Middle frontal gyrus (tissue), 1 donor: ENCODE measurements at regions not wholly inside any gene's neighbourhood (a gene's known extent, or its start where the extent isn't known, plus 50 kb on each side); places are given as distances from the start of the nearest gene placed in this dataset.

Experiments used
- DNase-seq: peaks from one replicate; pipeline ENCODE4 v3.0.0-alpha.2; 2015; ENCODE audit warnings: low spot score; ENCODE audit errors: extremely low spot score

- no peak for DNase-seq
Observed at GRCh38 chr5:67432606-67433005, 236.0 kb upstream of the CD180 start.

- DNase-seq: no peak
Observed at GRCh38 chr5:67431191-67431590, 234.6 kb upstream of the CD180 start.

GRCh38 chr5:67427850-67428298, 231.3 kb upstream of the CD180 start:
- no peak for DNase-seq

- DNase-seq: no peak
Observed at GRCh38 chr5:67426961-67427849, 230.6 kb upstream of the CD180 start.

DNA sequence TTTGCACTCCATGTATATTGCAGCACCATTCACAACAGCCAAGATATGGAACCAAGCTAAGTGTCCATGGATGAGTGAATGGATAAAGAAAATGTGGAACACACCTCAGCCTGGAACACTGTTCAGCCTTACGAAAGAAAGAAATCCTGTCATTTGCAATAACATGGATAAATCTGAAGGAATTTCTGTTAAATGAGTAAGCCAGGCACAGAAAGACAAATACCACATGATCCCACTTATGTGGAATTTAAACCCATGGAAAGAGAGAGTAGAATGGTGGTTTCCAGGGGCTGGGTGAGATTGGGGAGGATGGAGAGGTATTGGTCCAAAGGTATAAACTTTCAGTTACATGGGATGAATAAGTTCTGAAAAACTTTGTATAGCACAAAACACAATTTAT, 228.9 kb upstream of the CD180 start:
- no peak for DNase-seq

GRCh38 chr5:67417839-67418238, 221.2 kb upstream of the CD180 start:
- no peak for DNase-seq

DNA sequence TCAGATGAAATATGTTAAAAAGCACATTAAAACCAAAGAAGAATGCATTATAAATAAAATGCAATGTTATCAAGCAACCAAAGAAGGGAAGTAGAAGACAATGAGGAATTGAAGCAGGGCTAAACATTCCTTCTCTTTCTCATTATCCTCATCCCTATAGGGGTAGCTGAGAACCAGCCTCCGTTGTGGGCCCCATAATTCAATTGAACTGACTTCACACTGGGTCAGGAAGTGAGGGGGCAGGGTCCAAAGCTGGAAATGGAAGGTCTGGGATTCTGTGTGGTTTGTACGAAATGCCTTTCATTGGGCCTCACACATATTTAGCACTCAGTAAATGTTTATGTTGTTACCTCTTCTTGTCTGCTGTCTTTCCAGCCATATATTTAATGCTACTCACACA, 220.4 kb upstream of the CD180 start:
- no peak for DNase-seq

DNA sequence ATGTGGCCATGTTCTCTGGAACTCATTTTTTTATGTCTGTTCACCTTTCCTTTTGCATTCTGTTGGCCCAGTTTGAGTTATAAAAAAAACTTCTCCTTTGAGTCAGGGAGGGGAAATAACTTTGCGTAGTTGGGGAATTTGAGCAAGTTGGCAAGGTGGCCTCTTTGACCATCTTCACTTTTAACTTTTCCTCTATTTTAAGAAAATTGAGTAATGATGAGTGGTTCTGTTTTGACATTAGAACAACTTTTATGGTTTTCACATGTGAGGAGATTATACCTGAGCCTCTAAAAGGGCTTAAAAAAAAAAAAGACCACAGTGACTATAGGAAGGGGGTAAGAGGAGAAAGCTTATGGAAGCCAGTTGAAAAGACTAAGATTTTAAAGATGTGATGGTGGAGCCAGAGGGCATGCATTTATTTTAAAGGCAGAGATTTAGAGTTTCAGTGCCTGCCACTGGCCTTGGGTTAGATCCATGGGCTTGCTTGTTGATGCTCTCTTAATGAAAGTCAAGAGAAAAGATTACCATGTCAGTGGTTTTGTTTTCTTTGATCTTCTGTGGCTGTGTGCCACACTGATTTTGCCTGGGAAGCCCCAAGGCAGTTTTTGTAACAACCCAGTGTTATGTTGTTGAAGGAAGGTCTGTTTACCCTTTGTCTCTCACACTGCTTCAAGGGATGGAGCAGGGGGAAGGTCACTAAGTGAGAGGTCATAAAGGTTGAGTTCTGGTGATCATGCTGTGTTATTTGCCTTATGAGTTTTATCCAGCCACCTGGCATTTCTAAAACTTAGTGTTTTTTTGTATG, 219.7 kb upstream of the CD180 start:
- no peak for DNase-seq

- no peak for DNase-seq
Observed at GRCh38 chr5:67414712-67415111, 218.1 kb upstream of the CD180 start.

- DNase-seq: no peak
Observed at GRCh38 chr5:67413721-67414120, 217.1 kb upstream of the CD180 start.

- no peak for DNase-seq
Observed at GRCh38 chr5:67409126-67409777, 212.7 kb upstream of the CD180 start.

DNA sequence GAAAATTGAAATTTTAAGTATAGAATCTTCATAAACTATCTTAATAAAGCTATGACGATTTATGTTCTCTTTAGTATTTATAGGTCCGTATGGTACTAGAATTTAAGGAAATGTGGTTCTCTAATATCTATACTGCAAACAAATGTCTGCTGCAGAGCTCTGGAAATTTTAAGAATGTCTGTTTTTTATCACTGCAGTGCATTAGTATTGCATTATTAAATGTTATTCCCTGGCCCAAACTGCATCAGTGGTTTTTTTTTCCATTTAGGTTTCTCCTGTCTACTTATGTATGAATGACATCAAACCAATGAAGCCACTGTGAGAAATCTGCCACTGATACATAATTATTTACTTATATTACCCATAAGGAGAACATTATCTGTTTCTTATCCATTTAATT, 211.4 kb upstream of the CD180 start:
- DNase-seq: no peak

GRCh38 chr5:67405755-67406154, 209.2 kb upstream of the CD180 start:
- DNase-seq: no peak

DNA sequence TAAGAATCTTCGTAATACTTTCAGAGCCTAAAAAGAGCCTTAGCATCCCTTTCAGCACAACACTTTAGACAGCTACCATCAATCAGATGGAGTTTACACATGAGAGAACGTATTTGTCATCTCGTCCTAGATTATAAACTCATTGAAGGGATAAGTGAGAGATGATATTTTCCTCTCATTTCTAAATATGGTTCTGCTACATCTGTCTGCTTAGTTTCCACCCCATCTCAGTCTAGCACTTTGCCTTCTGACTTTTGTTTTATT, 208.4 kb upstream of the CD180 start:
- DNase-seq: no peak

DNA sequence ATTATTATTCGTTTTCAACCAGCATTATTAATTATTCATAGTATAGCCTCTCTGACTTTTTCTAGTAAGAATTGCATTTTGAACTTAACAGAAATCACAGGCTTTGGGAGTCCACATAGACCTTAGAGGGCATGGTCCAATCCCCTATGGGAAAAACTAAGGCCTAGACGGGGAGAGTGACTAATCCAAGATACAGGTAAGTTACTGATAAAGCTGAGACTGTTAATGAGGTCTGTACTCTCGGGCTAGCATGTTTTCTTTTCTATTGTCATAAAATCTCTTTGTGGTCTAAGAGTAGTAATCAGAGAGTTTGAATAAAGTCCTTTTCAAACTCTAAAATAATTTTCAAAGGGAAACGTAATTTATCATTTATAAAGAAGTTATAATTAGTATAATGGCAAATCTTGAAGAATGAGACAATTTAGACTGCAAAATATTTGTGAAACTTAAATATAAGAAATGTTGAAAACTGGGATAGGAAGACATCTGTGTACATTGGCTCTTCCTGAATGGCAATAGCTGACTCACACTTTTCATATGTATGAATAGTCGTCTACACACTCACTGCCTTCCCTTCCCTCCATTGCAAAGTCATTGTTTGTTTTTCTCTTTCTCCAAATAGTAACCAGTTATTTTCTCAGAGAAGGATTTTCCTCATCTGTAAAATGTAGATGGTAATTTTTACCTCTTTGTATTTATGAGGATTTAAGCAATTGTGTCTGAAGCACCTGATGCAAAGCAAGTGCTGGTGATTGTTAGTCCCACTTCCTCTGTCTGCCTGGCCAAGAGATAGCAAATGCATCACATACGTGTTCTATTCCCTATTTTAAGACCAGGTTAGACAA, 207.9 kb upstream of the CD180 start:
- DNase-seq: no peak

GRCh38 chr5:67402526-67402925, 205.9 kb upstream of the CD180 start:
- no peak for DNase-seq

DNA sequence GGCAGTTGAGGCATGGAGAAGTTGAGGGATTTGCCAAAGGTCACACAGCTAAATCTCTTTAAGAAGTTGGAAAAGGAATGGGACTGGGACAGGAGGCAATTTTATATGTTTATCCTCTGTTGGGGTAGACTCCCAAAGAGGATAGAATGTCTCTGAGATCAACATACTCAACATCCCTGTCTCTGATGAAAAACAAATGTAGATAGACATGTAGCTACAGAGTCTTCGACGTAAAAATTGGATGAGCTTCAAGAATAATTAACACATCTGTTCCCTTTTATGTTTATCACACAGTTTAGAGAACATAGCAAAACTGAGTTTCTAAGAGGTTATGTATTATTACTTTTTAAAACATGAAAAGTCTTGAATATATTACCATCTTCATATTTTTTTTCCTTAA, 204.6 kb upstream of the CD180 start:
- DNase-seq: no peak

GRCh38 chr5:67400752-67401151, 204.2 kb upstream of the CD180 start:
- DNase-seq: no peak

- DNase-seq: peak; percentile 9
Observed at GRCh38 chr5:67395790-67396418, 199.3 kb upstream of the CD180 start.

GRCh38 chr5:67393211-67393610, 196.6 kb upstream of the CD180 start:
- no peak for DNase-seq

- no peak for DNase-seq
Observed at GRCh38 chr5:67390935-67391334, 194.3 kb upstream of the CD180 start.
